Fibroblast of lung (primary cell): ENCODE measurements at regions not wholly inside any gene's neighbourhood (a gene's known extent, or its start where the extent isn't known, plus 50 kb on each side); places are given as distances from the start of the nearest gene placed in this dataset.

ENCODE experiments used
- EZH2 ChIP-seq: IDR thresholded peaks from 2 replicates; pipeline ENCODE4 v1.5.1; 2012; ENCODE audit warnings: low read length, control low read depth, mild to moderate bottlenecking; ENCODE audit errors: missing control alignments
- TF ChIP-seq, protein P1 (sequence below), 2 donors: IDR thresholded peaks in 1 of 2; conservative IDR thresholded peaks in 1 of 2; 1 replicate in 1 of 2; 2 replicates in 1 of 2; pipeline ENCODE4 v1.5.1; 2011 to 2012; ENCODE audit warnings: low read length in 2 of 2, control low read depth in 1 of 2, inconsistent platforms in 1 of 2, low read depth in 1 of 2, mild to moderate bottlenecking in 1 of 2

GRCh38 chr9:19681846-19682245 lies 107.0 kb downstream of the SLC24A2 start:
- TF ChIP-seq, protein P1, sequence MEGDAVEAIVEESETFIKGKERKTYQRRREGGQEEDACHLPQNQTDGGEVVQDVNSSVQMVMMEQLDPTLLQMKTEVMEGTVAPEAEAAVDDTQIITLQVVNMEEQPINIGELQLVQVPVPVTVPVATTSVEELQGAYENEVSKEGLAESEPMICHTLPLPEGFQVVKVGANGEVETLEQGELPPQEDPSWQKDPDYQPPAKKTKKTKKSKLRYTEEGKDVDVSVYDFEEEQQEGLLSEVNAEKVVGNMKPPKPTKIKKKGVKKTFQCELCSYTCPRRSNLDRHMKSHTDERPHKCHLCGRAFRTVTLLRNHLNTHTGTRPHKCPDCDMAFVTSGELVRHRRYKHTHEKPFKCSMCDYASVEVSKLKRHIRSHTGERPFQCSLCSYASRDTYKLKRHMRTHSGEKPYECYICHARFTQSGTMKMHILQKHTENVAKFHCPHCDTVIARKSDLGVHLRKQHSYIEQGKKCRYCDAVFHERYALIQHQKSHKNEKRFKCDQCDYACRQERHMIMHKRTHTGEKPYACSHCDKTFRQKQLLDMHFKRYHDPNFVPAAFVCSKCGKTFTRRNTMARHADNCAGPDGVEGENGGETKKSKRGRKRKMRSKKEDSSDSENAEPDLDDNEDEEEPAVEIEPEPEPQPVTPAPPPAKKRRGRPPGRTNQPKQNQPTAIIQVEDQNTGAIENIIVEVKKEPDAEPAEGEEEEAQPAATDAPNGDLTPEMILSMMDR (conservative IDR thresholded peaks at IDR 0.05 in 1 of 2, IDR thresholded peaks at IDR 0.05 in 1 of 2; ENCODE audit: low read depth in 1 of 2, low read length in 2 of 2): no peak
- TF ChIP-seq EZH2: no peak
